PC-9 (cell line): ENCODE measurements at regions not wholly inside any gene's neighbourhood (a gene's known extent, or its start where the extent isn't known, plus 50 kb on each side); places are given as distances from the start of the nearest gene placed in this dataset.

Experiments
- CTCF ChIP-seq: fragments of 200-600 bp; sonication (generic); conservative IDR thresholded peaks from 2 replicates; pipeline ENCODE4 v1.6.1; 2017; ENCODE audit warnings: mixed run types, antibody characterized with exemption, mild to moderate bottlenecking, moderate library complexity
- EZH2 ChIP-seq: fragments of 200-600 bp; sonication (generic); IDR thresholded peaks from 2 replicates; pipeline ENCODE4 v1.8.0; 2017; ENCODE audit warnings: antibody characterized with exemption, low read depth

DNA sequence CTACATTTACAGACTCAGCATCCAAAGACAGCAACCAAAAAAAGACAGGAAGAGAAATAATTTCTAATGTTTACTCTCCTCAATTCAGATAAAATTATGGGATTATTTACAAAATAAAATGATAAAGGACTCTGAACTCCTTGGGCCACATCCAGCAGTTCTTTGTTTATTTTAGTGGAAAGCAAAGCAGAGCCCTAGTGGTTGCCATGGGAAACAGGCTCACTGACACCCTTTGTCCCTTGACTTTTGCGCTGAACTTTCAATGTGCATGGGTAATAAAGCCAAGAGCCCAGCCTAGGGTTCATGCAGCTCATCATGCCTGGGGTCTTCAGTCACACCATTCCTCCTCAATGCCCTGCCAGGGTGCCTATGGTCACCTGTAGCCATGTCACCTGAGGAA, 442.6 kb upstream of the IGFBP3 start:
- TF ChIP-seq CTCF (no peak), EZH2 (no peak)
